Esophagus muscularis mucosa (tissue), 4 donors: ENCODE measurements at regions not wholly inside any gene's neighbourhood (a gene's known extent, or its start where the extent isn't known, plus 50 kb on each side); places are given as distances from the start of the nearest gene placed in this dataset.

ENCODE experiments used
- CTCF ChIP-seq, 3 experiments: fragments of 200-600 bp in 2 of 3; fragments of 450-650 bp in 1 of 3; sonication (generic) in 2 of 3; IDR thresholded peaks; one replicate each; pipeline ENCODE4 v1.5.1; 2017 to 2019; ENCODE audit warnings: antibody characterized with exemption in 3 of 3, mild to moderate bottlenecking in 2 of 3, moderate library complexity in 1 of 3
- EP300 ChIP-seq: sonication (generic); formaldehyde crosslinking; IDR thresholded peaks from one replicate; pipeline ENCODE4 v1.6.1; 2017; ENCODE audit warnings: antibody characterized with exemption
- POLR2A ChIP-seq: fragments of 450-650 bp; IDR thresholded peaks from one replicate; pipeline ENCODE4 v1.6.1; 2017; ENCODE audit warnings: antibody characterized with exemption, moderate library complexity, mild to moderate bottlenecking, low read depth
- POLR2AphosphoS5 ChIP-seq, 2 donors: sonication (generic); formaldehyde crosslinking; IDR thresholded peaks; one replicate each; pipeline ENCODE4 v1.6.1; 2017; ENCODE audit warnings: antibody characterized with exemption in 2 of 2

- TF ChIP-seq CTCF (IDR thresholded peaks at IDR 0.05), result no peak
- TF ChIP-seq POLR2AphosphoS5 (IDR thresholded peaks at IDR 0.05), result no peak
- no peak for TF ChIP-seq POLR2A
- TF ChIP-seq EP300, result no peak
These were observed 76.1 kb upstream of the FOXN2 start for GRCh38 chr2:48238381-48238780.
